ENCODE measurements at regions not wholly inside any gene's neighbourhood (a gene's known extent, or its start where the extent isn't known, plus 50 kb on each side); places are given as distances from the start of the nearest gene placed in this dataset.

DNA sequence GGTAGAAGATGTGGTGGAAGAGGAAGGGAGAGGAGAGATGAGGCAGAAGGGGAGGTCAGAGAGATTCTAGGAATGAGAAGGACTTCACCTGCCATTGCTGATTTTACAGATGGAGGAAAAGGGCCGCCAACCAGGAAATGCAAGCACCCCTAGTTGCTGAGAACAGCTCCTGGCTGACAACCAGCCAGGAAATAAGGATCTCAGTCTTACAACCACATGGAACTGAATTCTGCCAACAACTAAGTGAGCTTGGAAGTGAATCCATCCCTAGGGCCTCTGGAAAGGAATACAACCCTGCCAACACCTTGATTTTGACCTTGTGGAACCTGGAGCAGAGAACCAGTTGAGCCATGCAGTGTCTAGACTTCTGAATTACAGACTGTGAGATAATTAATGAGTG is 86.6 kb downstream of the EDEM1 start:
- H3K27ac ChIP-seq (ENCODE audit: low read depth, low read length): no peak overlapping the region
- H3K4me3 ChIP-seq (ENCODE audit: insufficient read depth, low read length, poor library complexity, severe bottlenecking): no peak overlapping the region
- TF ChIP-seq EZH2phosphoT487 (conservative IDR thresholded peaks at IDR 0.05; ENCODE audit: low read length): no peak
- TF ChIP-seq, protein P1, sequence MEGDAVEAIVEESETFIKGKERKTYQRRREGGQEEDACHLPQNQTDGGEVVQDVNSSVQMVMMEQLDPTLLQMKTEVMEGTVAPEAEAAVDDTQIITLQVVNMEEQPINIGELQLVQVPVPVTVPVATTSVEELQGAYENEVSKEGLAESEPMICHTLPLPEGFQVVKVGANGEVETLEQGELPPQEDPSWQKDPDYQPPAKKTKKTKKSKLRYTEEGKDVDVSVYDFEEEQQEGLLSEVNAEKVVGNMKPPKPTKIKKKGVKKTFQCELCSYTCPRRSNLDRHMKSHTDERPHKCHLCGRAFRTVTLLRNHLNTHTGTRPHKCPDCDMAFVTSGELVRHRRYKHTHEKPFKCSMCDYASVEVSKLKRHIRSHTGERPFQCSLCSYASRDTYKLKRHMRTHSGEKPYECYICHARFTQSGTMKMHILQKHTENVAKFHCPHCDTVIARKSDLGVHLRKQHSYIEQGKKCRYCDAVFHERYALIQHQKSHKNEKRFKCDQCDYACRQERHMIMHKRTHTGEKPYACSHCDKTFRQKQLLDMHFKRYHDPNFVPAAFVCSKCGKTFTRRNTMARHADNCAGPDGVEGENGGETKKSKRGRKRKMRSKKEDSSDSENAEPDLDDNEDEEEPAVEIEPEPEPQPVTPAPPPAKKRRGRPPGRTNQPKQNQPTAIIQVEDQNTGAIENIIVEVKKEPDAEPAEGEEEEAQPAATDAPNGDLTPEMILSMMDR (IDR thresholded peaks at IDR 0.05; ENCODE audit: insufficient read depth, low read length, poor library complexity, severe bottlenecking): no peak
- no peaks in the 10 kb centered on the region for H3F3A ChIP-seq (ENCODE audit: insufficient read depth)
- H3K27me3 ChIP-seq (ENCODE audit: low read length): no peaks in the 10 kb centered on the region
- H3K9me2 ChIP-seq (replicated peaks; ENCODE audit: insufficient read depth, low read length): no peaks in the 10 kb centered on the region
- H3K4me2 ChIP-seq (ENCODE audit: low read depth, low read length, poor library complexity, severe bottlenecking): no peak overlapping the region
- H3K36me3 ChIP-seq (ENCODE audit: low read length): no peaks in the 10 kb centered on the region
- H3K79me2 ChIP-seq (ENCODE audit: insufficient read depth, low read length): no peaks in the 10 kb centered on the region
- no peaks in the 10 kb centered on the region for H3K9me3 ChIP-seq (ENCODE audit: insufficient read depth, low read length)
- H3K9ac ChIP-seq (ENCODE audit: low read length): no peak overlapping the region
- no peaks in the 10 kb centered on the region for H4K20me1 ChIP-seq (ENCODE audit: low read depth, low read length)
- no peak overlapping the region for H2AFZ ChIP-seq (ENCODE audit: low read depth, low read length, severe bottlenecking)

DNA sequence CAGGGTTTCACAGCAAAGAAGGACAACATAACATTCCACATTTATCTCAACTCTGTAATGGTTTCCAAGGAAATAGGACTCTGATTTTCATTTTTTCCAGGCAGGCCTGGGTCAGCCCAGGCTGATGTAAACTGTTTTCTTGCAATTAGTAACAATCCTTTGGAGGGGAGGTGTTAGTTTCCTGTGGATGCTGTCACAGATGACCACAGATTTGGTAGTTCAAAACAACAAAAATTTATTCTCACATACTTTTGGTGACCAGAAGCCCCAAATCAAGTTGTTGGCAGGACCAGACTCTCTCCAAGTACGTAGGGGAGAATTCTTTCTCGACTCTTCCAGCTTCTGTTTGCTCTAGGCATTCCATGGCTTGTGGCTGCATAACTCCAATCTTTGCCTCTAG is 88.0 kb downstream of the EDEM1 start:
- Histone ChIP-seq H3K9ac (ENCODE audit: low read length) (no peak overlapping the region), H3K27me3 (ENCODE audit: low read length) (no peaks in the 10 kb centered on the region), H3K27ac (ENCODE audit: low read depth, low read length) (no peak overlapping the region), H4K20me1 (ENCODE audit: low read depth, low read length) (no peaks in the 10 kb centered on the region), H3K4me3 (ENCODE audit: insufficient read depth, low read length, poor library complexity, severe bottlenecking) (no peak overlapping the region), H3K79me2 (ENCODE audit: insufficient read depth, low read length) (no peaks in the 10 kb centered on the region), H3K9me3 (ENCODE audit: insufficient read depth, low read length) (no peaks in the 10 kb centered on the region), H3K36me3 (ENCODE audit: low read length) (no peaks in the 10 kb centered on the region), H3F3A (ENCODE audit: insufficient read depth) (no peaks in the 10 kb centered on the region), H2AFZ (ENCODE audit: low read depth, low read length, severe bottlenecking) (no peak overlapping the region), H3K9me2 (replicated peaks; ENCODE audit: insufficient read depth, low read length) (no peaks in the 10 kb centered on the region), H3K4me2 (ENCODE audit: low read depth, low read length, poor library complexity, severe bottlenecking) (no peak overlapping the region)
- TF ChIP-seq, protein P1 (IDR thresholded peaks at IDR 0.05; ENCODE audit: insufficient read depth, low read length, poor library complexity, severe bottlenecking): no peak
- no peak for TF ChIP-seq EZH2phosphoT487 (conservative IDR thresholded peaks at IDR 0.05; ENCODE audit: low read length)

DNA sequence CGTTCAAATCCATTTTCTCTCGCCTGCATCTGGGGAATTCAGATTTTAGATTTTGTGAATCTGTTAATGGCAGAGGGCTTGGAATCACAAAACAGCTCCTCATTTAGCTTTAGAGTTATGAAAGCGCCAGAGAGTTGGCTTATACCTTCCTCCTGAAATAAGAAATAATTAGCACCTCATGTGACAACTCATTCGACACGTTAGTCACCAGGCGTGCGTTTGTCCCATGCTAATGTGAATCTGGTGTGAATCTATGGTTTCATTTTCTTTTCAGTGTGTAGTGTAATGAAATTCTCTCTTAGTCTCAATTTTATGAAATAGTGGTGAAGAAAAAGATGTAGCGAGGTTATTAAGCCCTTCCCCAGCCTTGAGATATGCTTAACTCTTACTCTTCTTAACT is 89.4 kb downstream of the EDEM1 start:
- Histone ChIP-seq H2AFZ (ENCODE audit: low read depth, low read length, severe bottlenecking) (no peak overlapping the region), H4K20me1 (ENCODE audit: low read depth, low read length) (no peaks in the 10 kb centered on the region), H3K9ac (ENCODE audit: low read length) (no peak overlapping the region), H3K36me3 (ENCODE audit: low read length) (no peaks in the 10 kb centered on the region), H3K4me3 (ENCODE audit: insufficient read depth, low read length, poor library complexity, severe bottlenecking) (no peak overlapping the region), H3K9me3 (ENCODE audit: insufficient read depth, low read length) (no peaks in the 10 kb centered on the region), H3K9me2 (replicated peaks; ENCODE audit: insufficient read depth, low read length) (no peaks in the 10 kb centered on the region), H3K27ac (ENCODE audit: low read depth, low read length) (no peak overlapping the region), H3K79me2 (ENCODE audit: insufficient read depth, low read length) (no peaks in the 10 kb centered on the region), H3K4me2 (ENCODE audit: low read depth, low read length, poor library complexity, severe bottlenecking) (no peak overlapping the region), H3F3A (ENCODE audit: insufficient read depth) (no peaks in the 10 kb centered on the region), H3K27me3 (ENCODE audit: low read length) (no peaks in the 10 kb centered on the region)
- no peak for TF ChIP-seq EZH2phosphoT487 (conservative IDR thresholded peaks at IDR 0.05; ENCODE audit: low read length)
- TF ChIP-seq, protein P1 (IDR thresholded peaks at IDR 0.05; ENCODE audit: insufficient read depth, low read length, poor library complexity, severe bottlenecking): no peak
